ENCODE measurements at regions not wholly inside any gene's neighbourhood (a gene's known extent, or its start where the extent isn't known, plus 50 kb on each side); places are given as distances from the start of the nearest gene placed in this dataset.

- Histone ChIP-seq H3K4me3 (no peak overlapping the region), H3K27me3 (no peaks in the 10 kb centered on the region), H3K4me1 (no peaks in the 10 kb centered on the region), H3K27ac (no peak overlapping the region), H3K9me3 (no peaks in the 10 kb centered on the region), H3K36me3 (no peaks in the 10 kb centered on the region)
- ATAC-seq = no peak
- WGBS, 2 donors (ENCODE audit: low coverage in 1 of 2) = 75 to 86% methylated on average over 3 to 8 of the region's 8 CpGs
- TF ChIP-seq POLR2AphosphoS5 (IDR thresholded peaks at IDR 0.05) (no peak), EP300 (IDR thresholded peaks at IDR 0.05) (no peak), POLR2A (IDR thresholded peaks at IDR 0.05) (no peak), CTCF (IDR thresholded peaks at IDR 0.05) (no peak)
These were observed 152.6 kb upstream of the PELI1 start for GRCh38 chr2:64296695-64297346.

- no peak for ATAC-seq
- TF ChIP-seq EP300 (IDR thresholded peaks at IDR 0.05) (no peak), POLR2A (IDR thresholded peaks at IDR 0.05) (no peak), CTCF (IDR thresholded peaks at IDR 0.05) (no peak), POLR2AphosphoS5 (IDR thresholded peaks at IDR 0.05) (no peak)
- WGBS, 2 donors (ENCODE audit: low coverage in 1 of 2) = 65% methylated on average over 2 of the region's 2 CpGs; no CpG with 5 or more reads in 1 of the 2 donors
These were observed 153.9 kb upstream of the PELI1 start for GRCh38 chr2:64298161-64298560.

GRCh38 chr2:64300066-64300465 is 153.9 kb upstream of the LGALSL start:
- H3K4me1 ChIP-seq = no peaks in the 10 kb centered on the region
- no peaks in the 10 kb centered on the region for H3K36me3 ChIP-seq
- H3K27me3 ChIP-seq = no peaks in the 10 kb centered on the region
- H3K27ac ChIP-seq = no peak overlapping the region
- 97 to 100% methylated on average over 3 of the region's 3 CpGs for WGBS, 2 donors (ENCODE audit: low coverage in 1 of 2)
- no peak for TF ChIP-seq CTCF (IDR thresholded peaks at IDR 0.05)
- no peak for TF ChIP-seq EP300 (IDR thresholded peaks at IDR 0.05)
- no peak for TF ChIP-seq POLR2AphosphoS5 (IDR thresholded peaks at IDR 0.05)
- TF ChIP-seq POLR2A (IDR thresholded peaks at IDR 0.05) = no peak
- ATAC-seq = no peak
- H3K4me3 ChIP-seq = no peak overlapping the region
- peaks cover 0 to 1% (median 0%) of the 10 kb centered on the region in 3 donors for H3K9me3 ChIP-seq

More at GRCh38 chr2:64298161-64298560, 153.9 kb upstream of the PELI1 start:
- H3K27ac ChIP-seq = no peak overlapping the region
- no peak overlapping the region for H3K4me3 ChIP-seq
- no peaks in the 10 kb centered on the region for H3K36me3 ChIP-seq
- no peaks in the 10 kb centered on the region for H3K9me3 ChIP-seq
- H3K4me1 ChIP-seq = no peaks in the 10 kb centered on the region
- no peaks in the 10 kb centered on the region for H3K27me3 ChIP-seq

- Histone ChIP-seq H3K36me3 (no peaks in the 10 kb centered on the region), H3K27me3 (no peaks in the 10 kb centered on the region), H3K4me3 (no peak overlapping the region), H3K4me1 (no peaks in the 10 kb centered on the region), H3K27ac (no peak overlapping the region), H3K9me3 (peaks cover 0 to 11% (median 0%) of the 10 kb centered on the region in 3 donors)
- no peak for ATAC-seq
- WGBS, 2 donors (ENCODE audit: low coverage in 1 of 2) = 83 to 97% methylated on average over 5 of the region's 5 CpGs
- TF ChIP-seq POLR2AphosphoS5 (IDR thresholded peaks at IDR 0.05) = no peak
- no peak for TF ChIP-seq POLR2A (IDR thresholded peaks at IDR 0.05)
- no peak for TF ChIP-seq EP300 (IDR thresholded peaks at IDR 0.05)
- TF ChIP-seq CTCF (IDR thresholded peaks at IDR 0.05) = no peak
These were observed 150.7 kb upstream of the LGALSL start for GRCh38 chr2:64303250-64303649.

GRCh38 chr2:64307421-64307820 is 146.5 kb upstream of the LGALSL start:
- 83 to 88% methylated on average over 5 of the region's 5 CpGs for WGBS, 2 donors (ENCODE audit: low coverage in 1 of 2)
- H3K9me3 ChIP-seq = peaks cover 0 to 11% (median 0%) of the 10 kb centered on the region in 3 donors
- H3K27ac ChIP-seq = no peak overlapping the region

More at GRCh38 chr2:64307421-64307820, 146.5 kb upstream of the LGALSL start:
- no peaks in the 10 kb centered on the region for H3K27me3 ChIP-seq
- peaks cover 0 to 12% (median 0%) of the 10 kb centered on the region in 3 donors for H3K4me1 ChIP-seq
- ATAC-seq = no peak
- TF ChIP-seq EP300 (IDR thresholded peaks at IDR 0.05) = no peak
- no peak for TF ChIP-seq POLR2AphosphoS5 (IDR thresholded peaks at IDR 0.05)
- TF ChIP-seq CTCF (IDR thresholded peaks at IDR 0.05) = no peak
- TF ChIP-seq POLR2A (IDR thresholded peaks at IDR 0.05) = no peak
- H3K4me3 ChIP-seq = no peak overlapping the region
- H3K36me3 ChIP-seq = no peaks in the 10 kb centered on the region

Measured in gastroesophageal sphincter (tissue), 4 donors.